ENCODE measurements at regions not wholly inside any gene's neighbourhood (a gene's known extent, or its start where the extent isn't known, plus 50 kb on each side); places are given as distances from the start of the nearest gene placed in this dataset.

DNA sequence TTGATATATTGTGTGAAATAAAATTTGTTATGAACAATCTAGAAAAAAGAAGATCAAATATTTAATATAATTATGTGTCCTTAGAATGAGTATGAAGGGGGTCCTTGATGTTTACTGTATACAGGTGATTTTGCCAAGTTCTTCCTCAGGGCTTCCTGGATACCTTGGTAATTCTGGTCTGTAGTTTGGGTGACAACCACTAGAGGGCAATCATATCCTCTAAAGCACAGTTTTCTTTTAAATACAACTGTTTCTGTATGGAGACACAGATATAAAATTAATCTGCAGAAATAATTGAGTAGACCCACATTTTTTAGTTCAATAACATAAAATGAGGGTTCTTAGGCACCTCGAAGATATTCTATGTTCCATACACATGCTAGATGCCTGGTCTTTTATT is 157.7 kb downstream of the SPANXN1 start:
- dilution Hi-C loops (cut with HindIII; ENCODE audit: low sequenced_read_pairs, unreplicated experiment): no loop called here
- no peaks in the 10 kb centered on the region for H3K4me1 ChIP-seq (ENCODE audit: control insufficient read depth, insufficient read depth, low read length)
- H2AK5ac ChIP-seq (ENCODE audit: low read depth, low read length): no peak overlapping the region
- CTCF ChIA-PET: no interaction called here
- H2BK120ac ChIP-seq (ENCODE audit: low read depth, low read length): no peak overlapping the region
- H4K8ac ChIP-seq (ENCODE audit: low read depth in 2 of 2, low read length in 2 of 2): no peak overlapping the region
- H2AK9ac ChIP-seq (replicated peaks; ENCODE audit: low read depth, low read length, poor library complexity): no peak overlapping the region
- no peak overlapping the region for H3K4me3 ChIP-seq (ENCODE audit: insufficient read depth, low read depth, low read length)
- H4K5ac ChIP-seq (ENCODE audit: low read depth, low read length): no peak overlapping the region
- ATAC-seq (ENCODE audit: low read depth) (no peak), DNase-seq (peak; percentile 15)
- no peak overlapping the region for H2BK5ac ChIP-seq (ENCODE audit: low read depth, low read length, poor library complexity, severe bottlenecking)
- no peaks in the 10 kb centered on the region for H3K79me1 ChIP-seq (ENCODE audit: low read depth in 1 of 2, low read length in 2 of 2)
- H2BK20ac ChIP-seq (ENCODE audit: low read depth, low read length): no peak overlapping the region
- H2AFZ ChIP-seq (replicated peaks; ENCODE audit: low read length, poor library complexity): no peak overlapping the region
- no peak overlapping the region for H3K27ac ChIP-seq (ENCODE audit: insufficient read depth, low read length)
- no peak overlapping the region for H3K14ac ChIP-seq (replicated peaks; ENCODE audit: low read depth, low read length)
- in situ Hi-C loops (cut with MboI; ENCODE audit: low sequenced_read_pairs): no loop called here
- H3K56ac ChIP-seq (ENCODE audit: extremely low read depth, insufficient read depth, low read length): no peak overlapping the region
- no peaks in the 10 kb centered on the region for H3K36me3 ChIP-seq (ENCODE audit: control insufficient read depth, insufficient read depth, low read length)
- H3K23ac ChIP-seq (ENCODE audit: low read depth, low read length): no peak overlapping the region
- no TSS peak for BruUV-seq (replicated peaks)
- no peaks in the 10 kb centered on the region for H4K20me1 ChIP-seq (ENCODE audit: insufficient read depth, low read length)
- H3K9ac ChIP-seq (ENCODE audit: low read depth, low read length): no peak overlapping the region
- H3K4ac ChIP-seq (ENCODE audit: low read depth, low read length): no peak overlapping the region
- POLR2A ChIA-PET (ENCODE audit: unreplicated experiment): no interaction called here
- H3K9me3 ChIP-seq (ENCODE audit: control insufficient read depth, insufficient read depth, low read length): no peaks in the 10 kb centered on the region
- no peaks in the 10 kb centered on the region for H3K27me3 ChIP-seq (ENCODE audit: control insufficient read depth, insufficient read depth, low read length)
- no peak overlapping the region for H4K91ac ChIP-seq (ENCODE audit: insufficient read depth, low read depth, low read length)
- no peak overlapping the region for H3K18ac ChIP-seq (ENCODE audit: low read depth, low read length)
- TF ChIP-seq MXI1 (IDR thresholded peaks at IDR 0.05; ENCODE audit: borderline replicate concordance, low read depth, low read length): no peak
- TF ChIP-seq CHD1 (IDR thresholded peaks at IDR 0.05; ENCODE audit: low read depth, low read length): no peak
- TF ChIP-seq, protein P1, sequence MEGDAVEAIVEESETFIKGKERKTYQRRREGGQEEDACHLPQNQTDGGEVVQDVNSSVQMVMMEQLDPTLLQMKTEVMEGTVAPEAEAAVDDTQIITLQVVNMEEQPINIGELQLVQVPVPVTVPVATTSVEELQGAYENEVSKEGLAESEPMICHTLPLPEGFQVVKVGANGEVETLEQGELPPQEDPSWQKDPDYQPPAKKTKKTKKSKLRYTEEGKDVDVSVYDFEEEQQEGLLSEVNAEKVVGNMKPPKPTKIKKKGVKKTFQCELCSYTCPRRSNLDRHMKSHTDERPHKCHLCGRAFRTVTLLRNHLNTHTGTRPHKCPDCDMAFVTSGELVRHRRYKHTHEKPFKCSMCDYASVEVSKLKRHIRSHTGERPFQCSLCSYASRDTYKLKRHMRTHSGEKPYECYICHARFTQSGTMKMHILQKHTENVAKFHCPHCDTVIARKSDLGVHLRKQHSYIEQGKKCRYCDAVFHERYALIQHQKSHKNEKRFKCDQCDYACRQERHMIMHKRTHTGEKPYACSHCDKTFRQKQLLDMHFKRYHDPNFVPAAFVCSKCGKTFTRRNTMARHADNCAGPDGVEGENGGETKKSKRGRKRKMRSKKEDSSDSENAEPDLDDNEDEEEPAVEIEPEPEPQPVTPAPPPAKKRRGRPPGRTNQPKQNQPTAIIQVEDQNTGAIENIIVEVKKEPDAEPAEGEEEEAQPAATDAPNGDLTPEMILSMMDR (conservative IDR thresholded peaks at IDR 0.05; ENCODE audit: low read depth, low read length): peak; percentile 46
- TF ChIP-seq RFX5 (IDR thresholded peaks at IDR 0.05; ENCODE audit: low read depth, low read length): no peak
- peak; percentile 15; the same call in 1 of the 2 replicates for TF ChIP-seq RAD21 (IDR thresholded peaks at IDR 0.05; ENCODE audit: low read length)
- no peak for TF ChIP-seq SMC3 (IDR thresholded peaks at IDR 0.05; ENCODE audit: low read depth, low read length)
- TF ChIP-seq FOS (IDR thresholded peaks at IDR 0.05; ENCODE audit: low read depth, low read length): no peak
- H3K4me2 ChIP-seq (ENCODE audit: low read depth, low read length): no peak overlapping the region
- intact Hi-C loops (cut with micrococcal nuclease): no loop called here
- no CpG with 5 or more reads among the region's 1 CpG for WGBS, 2 experiments (ENCODE audit: extremely low coverage in 2 of 2, insufficient read length in 1 of 2)
- no peak overlapping the region for H2BK15ac ChIP-seq (ENCODE audit: low read depth, low read length)
- no peaks in the 10 kb centered on the region for H3K9me1 ChIP-seq (ENCODE audit: insufficient read depth, low read length)

Measured in IMR-90 (cell line).